ENCODE measurements at regions not wholly inside any gene's neighbourhood (a gene's known extent, or its start where the extent isn't known, plus 50 kb on each side); places are given as distances from the start of the nearest gene placed in this dataset.
"Not testable (repeated sequence)": the region's sequence is repeated elsewhere in the genome, so short reads cannot be mapped to it uniquely, and the experiment has no call there.

- DNase-seq (ENCODE audit: low spot score) = peak; percentile 33
- intact Hi-C loops (cut with DNase I) = no loop called here
Measured at GRCh38 chr15:69906256-69907185, 191.2 kb downstream of the TLE3 start.

DNA sequence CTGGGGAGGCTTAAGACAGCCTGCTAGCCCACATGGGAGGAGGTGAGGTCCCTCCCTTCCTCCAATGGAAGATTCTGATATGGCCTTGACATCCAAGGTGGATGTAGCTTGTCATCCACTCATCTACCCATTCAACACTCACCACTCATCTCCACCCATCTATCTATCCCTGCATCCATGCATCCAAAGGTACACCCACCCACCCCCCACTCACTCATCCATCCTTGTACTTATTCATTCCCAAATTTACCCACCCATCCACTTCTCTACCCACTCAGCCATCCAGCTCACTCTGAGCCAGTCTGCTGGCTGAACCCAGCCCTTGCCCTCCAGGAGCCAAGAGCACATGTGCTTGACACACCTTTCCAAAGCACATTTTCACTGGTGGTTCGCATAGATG, 189.7 kb downstream of the TLE3 start:
- DNase-seq (ENCODE audit: low spot score) = peak; percentile 46
- intact Hi-C loops (cut with DNase I) = no loop called here

DNA sequence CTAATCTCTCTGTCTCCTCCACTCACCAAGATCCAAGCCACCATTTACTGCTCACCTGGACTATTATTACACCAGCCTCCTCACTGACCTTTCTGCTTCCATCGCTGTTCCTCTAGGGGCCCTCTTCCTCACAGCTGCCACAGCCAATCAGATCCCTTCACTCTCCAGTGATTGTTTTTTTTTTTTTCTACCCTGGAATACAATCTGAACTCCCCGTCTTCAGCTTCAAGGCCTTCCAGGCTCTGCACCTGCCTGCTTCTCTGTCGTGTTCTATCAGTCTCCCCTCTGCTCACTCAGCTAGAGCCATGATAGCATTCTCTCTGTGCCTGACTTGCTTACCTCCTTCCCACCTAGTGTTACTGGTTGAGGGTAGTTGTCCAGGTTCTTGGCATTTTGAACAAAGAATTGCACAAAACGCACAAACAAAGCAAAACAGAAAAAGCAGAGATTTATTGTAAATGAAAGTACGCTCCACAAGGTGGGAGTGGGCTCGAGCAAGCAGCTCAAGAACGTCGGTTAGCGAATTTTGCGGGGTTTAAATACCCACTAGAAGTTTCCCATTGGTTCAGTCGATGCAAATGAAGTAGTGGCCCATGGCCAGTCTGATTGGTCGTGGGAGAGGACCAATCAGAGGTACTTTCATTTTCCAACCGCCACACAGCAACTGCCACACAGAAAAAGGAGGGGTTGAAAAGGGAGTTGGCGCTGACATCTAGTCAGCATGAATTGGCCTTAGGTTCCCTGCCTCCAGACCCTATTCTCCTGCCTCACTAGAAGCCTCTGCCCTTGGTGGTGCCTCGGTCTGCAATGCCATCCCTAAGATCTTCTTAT, 188.9 kb downstream of the TLE3 start:
- DNase-seq (ENCODE audit: low spot score) = peak; percentile 29
- intact Hi-C loops (cut with DNase I) = no loop called here

DNA sequence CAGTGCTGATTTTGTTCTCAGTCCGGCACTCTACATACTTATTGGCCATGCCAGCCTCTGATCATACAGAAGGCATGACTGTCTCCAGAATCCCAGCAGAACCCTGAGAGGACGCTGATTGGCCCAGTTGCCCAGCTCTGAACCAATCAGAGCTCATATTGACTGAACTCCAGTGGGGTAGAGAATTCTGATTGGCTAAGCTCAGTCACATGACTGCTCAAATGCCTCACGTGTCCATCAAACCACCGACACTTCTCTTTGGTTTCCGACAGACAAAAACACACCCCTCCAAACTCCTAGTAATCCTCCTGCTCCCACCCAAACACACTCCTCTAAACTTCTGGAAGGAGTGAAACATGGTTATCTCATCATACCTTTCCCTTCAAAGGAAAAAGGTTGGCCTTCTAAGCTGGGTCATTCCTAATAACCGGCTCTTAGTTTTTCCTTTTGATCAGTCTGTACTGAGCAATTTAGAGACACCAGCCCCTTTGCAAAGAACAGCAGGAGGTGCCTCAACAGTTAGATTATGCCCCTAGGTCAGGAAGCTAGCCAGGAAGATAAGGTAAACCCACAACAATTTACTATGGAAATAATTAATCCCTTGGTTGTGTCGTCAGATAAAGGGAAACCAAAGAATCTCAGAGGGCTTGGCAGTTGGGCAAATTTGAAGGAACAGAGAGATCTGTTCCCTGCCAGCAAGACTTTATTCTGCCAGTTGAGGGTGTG, 187.8 kb downstream of the TLE3 start:
- intact Hi-C loops (cut with DNase I) = no loop called here
- DNase-seq (ENCODE audit: low spot score) = peak; percentile 47

DNA sequence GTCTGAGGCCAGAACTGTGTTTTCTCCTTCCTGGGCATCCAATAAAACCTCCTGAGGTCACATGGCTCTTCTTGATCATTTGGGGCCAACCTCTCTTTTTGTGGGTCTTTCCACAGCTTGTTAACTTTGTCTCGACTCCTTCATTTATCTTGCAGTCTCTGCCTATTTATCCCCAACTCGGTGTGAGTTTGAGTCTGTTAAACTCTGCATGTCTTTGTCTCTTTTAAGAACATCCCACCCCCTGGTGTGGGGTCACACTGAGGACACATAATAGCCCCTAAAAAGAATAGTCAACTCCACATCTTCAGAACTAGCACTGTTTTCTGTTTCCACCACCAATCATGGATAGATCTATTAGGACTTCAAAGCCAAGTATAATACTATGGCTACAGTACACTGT, 187.2 kb downstream of the TLE3 start:
- intact Hi-C loops (cut with DNase I) = no loop called here
- DNase-seq (ENCODE audit: low spot score) = no peak

DNA sequence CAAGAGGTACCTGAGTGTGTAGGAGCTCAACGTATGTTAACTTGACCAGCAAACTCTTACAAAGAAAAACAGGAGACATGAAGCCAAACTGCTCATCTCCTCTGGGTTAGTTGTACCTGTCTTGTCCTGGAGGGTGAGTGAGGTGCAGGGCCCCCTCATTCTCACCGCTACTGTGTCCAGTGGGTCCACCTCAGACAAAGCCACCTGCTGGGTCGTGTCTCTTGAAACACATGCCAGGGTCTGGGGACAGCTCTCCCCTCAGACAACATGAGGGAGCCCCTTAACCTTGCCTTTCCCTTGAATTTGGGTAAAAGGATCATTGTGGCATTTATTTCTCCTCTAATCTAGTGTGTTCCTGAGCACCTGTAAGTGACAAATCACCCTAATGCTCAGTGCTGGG, 185.6 kb downstream of the TLE3 start:
- intact Hi-C loops (cut with DNase I) = no loop called here
- DNase-seq (ENCODE audit: low spot score) = peak; percentile 19

DNA sequence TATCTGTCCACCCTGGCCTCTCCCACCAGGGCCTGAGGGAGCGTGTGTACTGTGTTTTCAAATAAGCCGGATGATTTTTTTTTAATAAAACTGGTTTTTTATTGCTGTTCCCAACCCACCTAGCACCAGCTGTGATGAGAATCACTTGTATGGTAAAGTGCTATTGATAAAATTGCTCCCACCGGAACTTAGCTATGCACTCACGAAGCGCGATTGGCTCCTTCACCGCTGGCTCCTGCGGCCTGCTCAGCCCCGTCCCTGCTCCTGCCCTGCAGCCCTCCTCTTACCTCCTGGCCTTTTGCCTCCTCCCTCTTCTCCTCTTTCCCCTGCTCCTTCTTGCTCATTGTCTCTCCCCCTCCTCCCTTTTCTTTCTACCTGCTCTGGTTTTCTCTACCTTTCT, 183.7 kb downstream of the TLE3 start:
- intact Hi-C loops (cut with DNase I) = no loop called here
- no peak for DNase-seq (ENCODE audit: low spot score)

GRCh38 chr15:69914960-69915359, 182.8 kb downstream of the TLE3 start:
- peak; percentile 64 for DNase-seq (ENCODE audit: low spot score)
- intact Hi-C loops (cut with DNase I) = no loop called here

- intact Hi-C loops (cut with DNase I) = no loop called here
- DNase-seq (ENCODE audit: low spot score) = peak; percentile 60
Measured at GRCh38 chr15:69916169-69916785, 181.4 kb downstream of the TLE3 start.

DNA sequence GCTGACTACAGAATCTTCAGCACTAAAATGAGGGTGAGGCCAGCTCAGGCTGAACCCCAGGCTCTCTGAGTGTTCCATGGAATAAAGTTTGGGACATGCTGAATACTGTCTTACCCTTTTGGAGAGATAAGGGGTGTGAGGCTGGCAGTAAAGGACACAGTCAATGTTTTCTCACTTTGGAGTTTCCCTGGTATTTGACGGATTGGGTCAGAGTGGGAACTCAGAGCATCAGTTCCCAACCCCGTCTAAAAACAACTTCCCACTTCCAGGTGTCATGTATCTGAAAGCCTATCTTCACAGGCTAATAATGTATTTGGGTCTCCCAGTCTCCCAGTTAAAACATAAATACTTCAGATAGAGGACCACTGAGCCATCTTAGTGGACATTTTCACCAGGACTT, 180.7 kb downstream of the TLE3 start:
- peak; percentile 17 for DNase-seq (ENCODE audit: low spot score)
- intact Hi-C loops (cut with DNase I) = no loop called here

DNA sequence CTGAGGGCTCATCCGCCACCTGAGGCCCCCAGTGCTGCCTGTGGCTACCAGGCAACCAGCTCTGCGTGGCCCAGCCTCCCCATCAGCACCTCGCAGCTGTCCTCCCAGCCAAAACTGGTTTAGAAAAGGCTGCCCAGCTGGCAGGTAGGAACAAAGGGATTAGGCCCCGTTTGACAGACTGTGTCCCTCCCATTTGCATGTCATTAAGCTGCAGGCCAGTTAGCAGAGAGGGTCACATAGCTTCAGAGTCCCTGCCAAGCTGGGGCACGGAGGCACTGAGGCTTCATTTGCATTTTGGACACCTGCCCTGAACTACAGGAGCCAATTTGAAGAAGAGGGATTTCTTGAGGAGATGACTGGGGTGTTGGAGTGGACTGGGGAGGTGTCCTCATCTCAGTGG, 177.9 kb downstream of the TLE3 start:
- DNase-seq (ENCODE audit: low spot score) = peak; percentile 71
- intact Hi-C loops (cut with DNase I) = no loop called here

DNA sequence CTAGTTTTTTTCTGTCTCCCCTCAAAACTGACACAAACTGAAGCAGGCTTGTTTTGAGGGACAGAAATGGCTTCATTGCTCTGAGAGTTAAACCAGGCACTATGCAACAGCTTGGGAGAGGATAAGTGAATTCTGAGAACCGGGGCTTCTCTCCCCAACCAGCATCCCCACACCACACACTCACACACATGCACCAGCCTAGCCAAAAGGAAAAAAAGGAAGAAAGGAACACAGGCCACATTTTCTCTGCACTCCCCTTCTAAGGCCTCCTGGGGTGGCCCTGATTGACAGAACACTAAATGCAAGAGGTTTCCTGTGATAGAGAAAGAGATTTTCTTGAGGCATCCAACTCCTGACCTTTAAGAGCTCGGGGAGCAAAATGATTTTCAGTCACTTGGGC, 177.5 kb downstream of the TLE3 start:
- DNase-seq (ENCODE audit: low spot score) = no peak

GRCh38 chr15:69921626-69922619, 175.8 kb downstream of the TLE3 start:
- DNase-seq (ENCODE audit: low spot score) = no peak
- intact Hi-C loops (cut with DNase I) = no loop called here

More for the DNA sequence above, 177.5 kb downstream of the TLE3 start:
- intact Hi-C loops (cut with DNase I) = no loop called here

DNA sequence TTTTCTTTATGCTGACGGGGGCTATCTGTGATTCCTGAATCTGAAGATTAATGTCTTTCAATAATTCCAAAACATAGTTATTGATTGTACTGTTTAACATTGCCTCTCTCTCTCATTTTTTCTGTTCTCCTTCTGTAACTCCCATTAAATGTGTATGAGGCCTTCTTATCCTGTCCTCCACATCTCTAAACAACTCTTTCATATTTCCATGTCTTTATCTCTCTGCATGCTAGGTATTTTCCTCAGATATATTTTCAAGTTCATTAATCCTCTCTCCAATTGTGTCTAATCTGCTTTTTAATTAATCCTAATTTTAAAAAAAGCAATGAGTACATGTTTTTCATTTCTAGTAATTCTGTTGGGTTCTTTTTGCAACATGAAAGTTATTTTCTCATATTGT, 173.2 kb downstream of the TLE3 start:
- DNase-seq (ENCODE audit: low spot score) = no peak
- intact Hi-C loops (cut with DNase I) = no loop called here

GRCh38 chr15:69926006-69926405, 171.7 kb downstream of the TLE3 start:
- intact Hi-C loops (cut with DNase I) = no loop called here
- no peak for DNase-seq (ENCODE audit: low spot score)

DNA sequence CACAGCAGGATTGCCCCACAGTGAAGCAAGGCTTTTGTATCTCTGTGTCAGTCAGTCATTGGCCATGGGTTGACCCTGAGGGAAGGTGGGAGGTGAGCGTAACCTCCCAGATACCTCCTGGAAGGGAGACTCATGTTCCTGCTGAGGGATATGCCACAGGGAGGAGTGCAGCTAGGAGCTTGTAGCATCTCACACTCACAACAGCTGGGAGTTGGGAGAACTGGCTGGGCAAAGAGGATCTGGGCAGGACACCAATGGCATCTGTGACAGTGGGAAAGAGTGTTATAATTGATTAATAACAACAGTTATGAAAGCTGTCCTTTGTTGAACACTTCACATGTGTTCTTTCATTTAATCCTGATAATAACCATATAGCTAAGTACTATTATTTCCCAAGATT, 171.0 kb downstream of the TLE3 start:
- intact Hi-C loops (cut with DNase I) = no loop called here
- DNase-seq (ENCODE audit: low spot score) = no peak

- DNase-seq (ENCODE audit: low spot score); intact Hi-C loops (cut with DNase I): not testable (repeated sequence)
Measured at GRCh38 chr15:69928890-69929289, 168.8 kb downstream of the TLE3 start.

GRCh38 chr15:69929905-69930630, 167.6 kb downstream of the TLE3 start:
- no peak for DNase-seq (ENCODE audit: low spot score)
- intact Hi-C loops (cut with DNase I) = loop anchor here (5.0 to 10.0 kb wide), 3 partner anchors 138 to 335 kb away; no protein-coding TSS in a partner anchor
